Peyer's patch (tissue), 4 donors: ENCODE measurements at regions not wholly inside any gene's neighbourhood (a gene's known extent, or its start where the extent isn't known, plus 50 kb on each side); places are given as distances from the start of the nearest gene placed in this dataset.

ENCODE experiments used
- CTCF ChIP-seq, 6 experiments: fragments of 450-650 bp in 4 of 6; fragments of 200-600 bp in 2 of 6; sonication (generic) in 1 of 6; IDR thresholded peaks; one replicate each; pipeline ENCODE4 v1.5.1; 2017 to 2019; ENCODE audit warnings: antibody characterized with exemption in 6 of 6, mild to moderate bottlenecking in 3 of 6, moderate library complexity in 1 of 6
- POLR2A ChIP-seq, 2 donors: fragments of 450-650 bp; IDR thresholded peaks; one replicate each; pipeline ENCODE4 v1.5.1; 2017; ENCODE audit warnings: antibody characterized with exemption in 2 of 2, mild to moderate bottlenecking in 2 of 2, moderate library complexity in 2 of 2

GRCh38 chr4:135244696-135245095 is 1043.1 kb upstream of the PABPC4L start:
- TF ChIP-seq CTCF (IDR thresholded peaks at IDR 0.05) (no peak), POLR2A (IDR thresholded peaks at IDR 0.05) (no peak)
